Adrenal gland (tissue), 9 donors: ENCODE measurements at regions not wholly inside any gene's neighbourhood (a gene's known extent, or its start where the extent isn't known, plus 50 kb on each side); places are given as distances from the start of the nearest gene placed in this dataset.

Experiments used
- DNase-seq, 7 donors: peaks; one replicate each; pipeline ENCODE4 v3.0.0-alpha.2; 2019 to 2020
- H3K27ac ChIP-seq, 5 donors: fragments of 200-600 bp; sonication (generic) in 4 of 5; 1 replicate in 3 of 5; 2 replicates in 2 of 5; pipeline versions ENCODE4 v1.5.1 to v1.8.0; 2016 to 2020; ENCODE audit warnings: mild to moderate bottlenecking in 1 of 5
- H3K27me3 ChIP-seq: fragments of 200-600 bp; 2 replicates; pipeline ENCODE4 v1.8.0; 2021
- H3K36me3 ChIP-seq, 2 donors: fragments of 200-600 bp; replicated peaks in 1 of 2; 1 replicate in 1 of 2; 2 replicates in 1 of 2; pipeline versions ENCODE4 v1.5.1 to v1.8.0; 2018 to 2022
- H3K4me1 ChIP-seq, 2 donors: fragments of 200-600 bp; replicated peaks in 1 of 2; 1 replicate in 1 of 2; 2 replicates in 1 of 2; pipeline versions ENCODE4 v1.5.1 to v1.8.0; 2018 to 2021
- H3K4me3 ChIP-seq, 4 donors: fragments of 200-600 bp; sonication (generic) in 3 of 4; one replicate each; pipeline ENCODE4 v1.5.1; 2016 to 2018
- H3K9me3 ChIP-seq, 3 donors: fragments of 200-600 bp; sonication (generic) in 1 of 3; replicated peaks in 1 of 3; 1 replicate in 2 of 3; 2 replicates in 1 of 3; pipeline versions ENCODE4 v1.5.1 to v1.8.0; 2016 to 2021
- POLR2A ChIP-seq, 2 donors: fragments of 450-650 bp; IDR thresholded peaks; one replicate each; pipeline ENCODE4 v1.6.1; 2017; ENCODE audit warnings: antibody characterized with exemption in 2 of 2, mild to moderate bottlenecking in 2 of 2, moderate library complexity in 1 of 2
- WGBS, 4 donors: extraction: QIAGEN DNeasy Blood & Tissue Kit in 2 of 4; methylation state at CpG; one replicate each; pipeline versions ENCODE4 v1.1.5 to v1.1.7; 2013 to 2017; 5-methylcytosine and 5-hydroxymethylcytosine counted together
- intact Hi-C, 2 donors: fragments of 100-400 bp; cut with DNase I; formaldehyde crosslinking; loops; one replicate each; pipeline versions ENCODE4 v1.14.1 to v1.15.0; 2022 to 2023
- microRNA-seq, 3 donors: library from miRNA; unstranded; fragments of <30 nt; microRNA quantifications; one replicate each; pipeline ENCODE4, GENCODE V29; 2017 to 2020
- small RNA-seq, 2 donors: library from RNA; depleted of rRNA; stranded (forward); fragments of <200 nt; gene quantifications; one replicate each; pipeline ENCODE3, GENCODE V24; 2016
- TF ChIP-seq, protein P1 (sequence below), 6 experiments: fragments of 450-650 bp in 4 of 6; fragments of 200-600 bp in 2 of 6; sonication (generic) in 1 of 6; IDR thresholded peaks; 1 replicate in 5 of 6; 2 replicates in 1 of 6; pipeline versions ENCODE4 v1.5.1 to v1.8.0; 2016 to 2021; ENCODE audit warnings: antibody characterized with exemption in 6 of 6, mild to moderate bottlenecking in 2 of 6, moderate library complexity in 1 of 6
- donor health status: healthy with polysubstance abuse.
- donor health status: Bipolar disorder and iron deficiency.
- donor health status: DM: yes; HTN: yes; CAD: no.
- donor health status: DM: no; HTN: no; CAD: no.
- donor health status: DM: no; HTN: no; CAD: no.

- no peak for TF ChIP-seq POLR2A (IDR thresholded peaks at IDR 0.05)
- TF ChIP-seq, protein P1, sequence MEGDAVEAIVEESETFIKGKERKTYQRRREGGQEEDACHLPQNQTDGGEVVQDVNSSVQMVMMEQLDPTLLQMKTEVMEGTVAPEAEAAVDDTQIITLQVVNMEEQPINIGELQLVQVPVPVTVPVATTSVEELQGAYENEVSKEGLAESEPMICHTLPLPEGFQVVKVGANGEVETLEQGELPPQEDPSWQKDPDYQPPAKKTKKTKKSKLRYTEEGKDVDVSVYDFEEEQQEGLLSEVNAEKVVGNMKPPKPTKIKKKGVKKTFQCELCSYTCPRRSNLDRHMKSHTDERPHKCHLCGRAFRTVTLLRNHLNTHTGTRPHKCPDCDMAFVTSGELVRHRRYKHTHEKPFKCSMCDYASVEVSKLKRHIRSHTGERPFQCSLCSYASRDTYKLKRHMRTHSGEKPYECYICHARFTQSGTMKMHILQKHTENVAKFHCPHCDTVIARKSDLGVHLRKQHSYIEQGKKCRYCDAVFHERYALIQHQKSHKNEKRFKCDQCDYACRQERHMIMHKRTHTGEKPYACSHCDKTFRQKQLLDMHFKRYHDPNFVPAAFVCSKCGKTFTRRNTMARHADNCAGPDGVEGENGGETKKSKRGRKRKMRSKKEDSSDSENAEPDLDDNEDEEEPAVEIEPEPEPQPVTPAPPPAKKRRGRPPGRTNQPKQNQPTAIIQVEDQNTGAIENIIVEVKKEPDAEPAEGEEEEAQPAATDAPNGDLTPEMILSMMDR (IDR thresholded peaks at IDR 0.05): no peak
- Histone ChIP-seq H3K27ac (no peak overlapping the region), H3K27me3 (no peaks in the 10 kb centered on the region), H3K4me3 (no peak overlapping the region), H3K36me3 (no peaks in the 10 kb centered on the region), H3K4me1 (no peaks in the 10 kb centered on the region), H3K9me3 (no peaks in the 10 kb centered on the region)
- DNase-seq: no peak
- intact Hi-C loops: loop anchor here in 1 of 2 donors (5.0 kb wide), 1 partner anchor 713 kb away; no protein-coding TSS in a partner anchor
- WGBS, 4 donors: 75 to 82% (median 77%) methylated on average over 4 of the region's 4 CpGs
Measured at GRCh38 chr4:170139764-170140163, 50.0 kb upstream of the AADAT start.

Small RNA genes lying in the stretch of these regions (microRNA-seq; reads per million reads assigned to microRNA genes)
- gene MIR6082: 0 reads per million in 3 donors

Small RNA genes lying in the stretch of these regions (small RNA-seq; reads per million reads assigned to genes)
- 0 reads per million in 2 donors for gene AC097486.1
- gene MIR6082: 0 reads per million in 2 donors
- 0 reads per million in 2 donors for gene RNU6ATAC13P
